Lower leg skin (tissue), 3 donors: ENCODE measurements at regions not wholly inside any gene's neighbourhood (a gene's known extent, or its start where the extent isn't known, plus 50 kb on each side); places are given as distances from the start of the nearest gene placed in this dataset.

ENCODE experiments used
- POLR2A ChIP-seq, 2 donors: fragments of 450-650 bp; IDR thresholded peaks; one replicate each; pipeline ENCODE4 v1.6.1; 2016 to 2017; ENCODE audit warnings: antibody characterized with exemption in 2 of 2, mild to moderate bottlenecking in 1 of 2, moderate library complexity in 1 of 2
- TF ChIP-seq, protein P1 (sequence below), 3 donors: fragments of 450-650 bp; IDR thresholded peaks; one replicate each; pipeline ENCODE4 v1.5.1; 2016; ENCODE audit warnings: antibody characterized with exemption in 3 of 3, mild to moderate bottlenecking in 3 of 3, moderate library complexity in 2 of 3

DNA sequence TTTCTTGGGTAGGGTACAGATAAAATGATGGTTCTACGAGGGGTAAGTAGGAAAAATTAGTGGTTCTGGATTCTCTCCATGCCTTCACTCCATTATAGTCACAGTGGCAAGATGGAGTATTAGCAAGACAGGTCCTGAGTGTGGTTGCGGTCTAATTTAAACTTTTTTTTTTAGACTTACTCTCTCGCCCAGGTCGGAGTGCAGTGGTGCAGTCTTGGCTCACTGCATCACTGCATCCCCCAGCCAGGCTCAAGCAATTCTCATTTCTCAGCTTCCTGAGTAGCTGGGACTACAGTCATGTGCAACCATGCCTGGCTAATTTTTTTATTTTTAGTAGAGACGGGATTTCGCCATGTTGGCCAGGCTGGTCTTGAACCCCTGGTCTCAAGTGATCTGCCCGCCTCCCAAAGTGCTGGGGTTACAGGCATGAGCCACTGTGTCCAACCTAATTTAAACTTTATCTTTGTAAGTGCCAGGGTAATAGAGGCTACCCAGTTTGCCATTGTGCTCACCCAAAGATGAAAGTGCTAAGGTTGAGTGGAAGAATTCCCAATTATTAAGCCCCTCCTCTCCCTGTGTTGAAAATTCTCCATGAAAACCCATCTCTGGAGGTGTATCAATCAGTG is 135.6 kb downstream of the TM9SF2 start:
- TF ChIP-seq, protein P1, sequence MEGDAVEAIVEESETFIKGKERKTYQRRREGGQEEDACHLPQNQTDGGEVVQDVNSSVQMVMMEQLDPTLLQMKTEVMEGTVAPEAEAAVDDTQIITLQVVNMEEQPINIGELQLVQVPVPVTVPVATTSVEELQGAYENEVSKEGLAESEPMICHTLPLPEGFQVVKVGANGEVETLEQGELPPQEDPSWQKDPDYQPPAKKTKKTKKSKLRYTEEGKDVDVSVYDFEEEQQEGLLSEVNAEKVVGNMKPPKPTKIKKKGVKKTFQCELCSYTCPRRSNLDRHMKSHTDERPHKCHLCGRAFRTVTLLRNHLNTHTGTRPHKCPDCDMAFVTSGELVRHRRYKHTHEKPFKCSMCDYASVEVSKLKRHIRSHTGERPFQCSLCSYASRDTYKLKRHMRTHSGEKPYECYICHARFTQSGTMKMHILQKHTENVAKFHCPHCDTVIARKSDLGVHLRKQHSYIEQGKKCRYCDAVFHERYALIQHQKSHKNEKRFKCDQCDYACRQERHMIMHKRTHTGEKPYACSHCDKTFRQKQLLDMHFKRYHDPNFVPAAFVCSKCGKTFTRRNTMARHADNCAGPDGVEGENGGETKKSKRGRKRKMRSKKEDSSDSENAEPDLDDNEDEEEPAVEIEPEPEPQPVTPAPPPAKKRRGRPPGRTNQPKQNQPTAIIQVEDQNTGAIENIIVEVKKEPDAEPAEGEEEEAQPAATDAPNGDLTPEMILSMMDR (IDR thresholded peaks at IDR 0.05) = no peak
- no peak for TF ChIP-seq POLR2A (IDR thresholded peaks at IDR 0.05)
